ENCODE measurements at regions not wholly inside any gene's neighbourhood (a gene's known extent, or its start where the extent isn't known, plus 50 kb on each side); places are given as distances from the start of the nearest gene placed in this dataset.
"Not testable (repeated sequence)": the region's sequence is repeated elsewhere in the genome, so short reads cannot be mapped to it uniquely, and the experiment has no call there.

- Histone ChIP-seq H3K9me3 (no peaks in the 10 kb centered on the region), H3K4me3 (peak overlapping the region; percentile 22 to 57 (median 42)), H3K4me1 (peaks cover 0 to 16% (median 15%) of the 10 kb centered on the region in 3 donors), H3K27ac (peak overlapping the region in 3 of 4 donors; percentile 23 to 45 (median 36)), H3K36me3 (no peaks in the 10 kb centered on the region), H3K27me3 (no peaks in the 10 kb centered on the region)
- DNase-seq: no peak
- no peak for TF ChIP-seq POLR2A (IDR thresholded peaks at IDR 0.05)
- no peak for TF ChIP-seq CTCF (IDR thresholded peaks at IDR 0.05)
- intact Hi-C loops (cut with DNase I): no loop called here
- 37 to 45% methylated on average over 5 of the region's 5 CpGs for WGBS, 2 donors
Measured at GRCh38 chr18:22710673-22711191, 222.4 kb upstream of the RBBP8 start.

GRCh38 chr18:22711192-22711685 is 221.9 kb upstream of the RBBP8 start:
- Histone ChIP-seq H3K27ac (peak overlapping the region in 3 of 4 donors; percentile 23 to 45 (median 36)), H3K4me3 (peak overlapping the region; percentile 22 to 57 (median 42))
- no peak for DNase-seq

GRCh38 chr18:22713511-22713910 is 219.6 kb upstream of the RBBP8 start:
- no peak for DNase-seq
- Histone ChIP-seq H3K27ac (no peak overlapping the region), H3K4me1 (peaks cover 0 to 16% (median 15%) of the 10 kb centered on the region in 3 donors), H3K36me3 (no peaks in the 10 kb centered on the region), H3K4me3 (no peak overlapping the region), H3K27me3 (no peaks in the 10 kb centered on the region), H3K9me3 (no peaks in the 10 kb centered on the region)
- WGBS, 2 donors: 44 to 50% methylated on average over 1 of the region's 1 CpG
- intact Hi-C loops (cut with DNase I): no loop called here
- TF ChIP-seq POLR2A (IDR thresholded peaks at IDR 0.05) (no peak), CTCF (IDR thresholded peaks at IDR 0.05) (no peak)

More at GRCh38 chr18:22711192-22711685, 221.9 kb upstream of the RBBP8 start:
- no peak for TF ChIP-seq CTCF (IDR thresholded peaks at IDR 0.05)
- no peaks in the 10 kb centered on the region for H3K36me3 ChIP-seq
- WGBS, 2 donors: 33 to 45% methylated on average over 6 to 7 of the region's 7 CpGs
- intact Hi-C loops (cut with DNase I): no loop called here
- H3K4me1 ChIP-seq: peaks cover 0 to 16% (median 15%) of the 10 kb centered on the region in 3 donors
- no peaks in the 10 kb centered on the region for H3K27me3 ChIP-seq
- no peaks in the 10 kb centered on the region for H3K9me3 ChIP-seq

- H3K4me3 ChIP-seq; DNase-seq; H3K27ac ChIP-seq; H3K27me3 ChIP-seq; H3K9me3 ChIP-seq; H3K4me1 ChIP-seq; intact Hi-C loops (cut with DNase I); H3K36me3 ChIP-seq: not testable (repeated sequence)
- 84 to 88% methylated on average over 7 of the region's 7 CpGs for WGBS, 2 donors
Measured at GRCh38 chr18:22717536-22717935, 215.6 kb upstream of the RBBP8 start.

GRCh38 chr18:22723221-22723620 is 209.9 kb upstream of the RBBP8 start:
- intact Hi-C loops (cut with DNase I): no loop called here

More at GRCh38 chr18:22723221-22723620, 209.9 kb upstream of the RBBP8 start:
- no peak overlapping the region for H3K27ac ChIP-seq
- H3K4me1 ChIP-seq: no peaks in the 10 kb centered on the region
- H3K4me3 ChIP-seq: no peak overlapping the region
- no peak for DNase-seq
- no peaks in the 10 kb centered on the region for H3K27me3 ChIP-seq
- no peaks in the 10 kb centered on the region for H3K36me3 ChIP-seq
- TF ChIP-seq CTCF (IDR thresholded peaks at IDR 0.05) (no peak), POLR2A (IDR thresholded peaks at IDR 0.05) (no peak)
- 83 to 87% methylated on average over 2 of the region's 2 CpGs for WGBS, 2 donors
- H3K9me3 ChIP-seq: no peaks in the 10 kb centered on the region

Data from esophagus squamous epithelium (tissue), 5 donors.